ENCODE measurements at regions not wholly inside any gene's neighbourhood (a gene's known extent, or its start where the extent isn't known, plus 50 kb on each side); places are given as distances from the start of the nearest gene placed in this dataset.

DNA sequence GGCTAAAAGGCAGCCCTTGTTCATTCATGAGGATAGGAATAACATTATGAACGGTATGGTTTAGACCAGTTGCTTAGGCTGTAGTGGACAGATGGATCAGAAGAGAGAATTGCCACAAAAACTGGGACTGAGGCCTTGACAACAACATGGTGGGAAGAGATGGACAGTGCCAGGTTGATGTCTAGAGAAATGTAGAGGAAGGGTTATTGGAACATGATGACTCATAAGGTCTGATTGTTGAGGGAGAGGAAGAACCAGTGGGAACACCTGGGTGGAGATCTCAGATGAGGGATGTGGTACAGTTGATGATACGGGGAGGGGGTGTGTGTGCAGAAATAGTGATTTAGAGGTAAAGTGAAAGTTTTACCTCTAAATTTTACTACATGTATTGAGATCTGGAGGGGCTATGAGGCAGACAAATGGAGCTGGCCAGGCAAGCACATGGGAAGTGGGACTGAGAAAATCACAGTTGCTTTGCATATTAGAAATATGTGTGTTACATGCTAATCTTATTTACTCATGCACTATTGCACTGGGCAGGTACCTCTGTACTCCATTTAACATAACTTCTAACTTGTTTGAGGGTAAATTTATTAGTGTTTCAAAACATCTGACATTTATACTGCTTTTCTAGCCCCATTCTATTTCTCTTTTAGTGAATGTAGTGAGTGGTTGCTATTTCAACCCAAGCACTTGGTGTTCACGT is 65.6 kb downstream of the PLCE1 start:
- ChIA-PET CTCF (no interaction called here), POLR2A (no interaction called here)
- no peak for DNase-seq (ENCODE audit: extremely low spot score)
- TF ChIP-seq, protein P1, sequence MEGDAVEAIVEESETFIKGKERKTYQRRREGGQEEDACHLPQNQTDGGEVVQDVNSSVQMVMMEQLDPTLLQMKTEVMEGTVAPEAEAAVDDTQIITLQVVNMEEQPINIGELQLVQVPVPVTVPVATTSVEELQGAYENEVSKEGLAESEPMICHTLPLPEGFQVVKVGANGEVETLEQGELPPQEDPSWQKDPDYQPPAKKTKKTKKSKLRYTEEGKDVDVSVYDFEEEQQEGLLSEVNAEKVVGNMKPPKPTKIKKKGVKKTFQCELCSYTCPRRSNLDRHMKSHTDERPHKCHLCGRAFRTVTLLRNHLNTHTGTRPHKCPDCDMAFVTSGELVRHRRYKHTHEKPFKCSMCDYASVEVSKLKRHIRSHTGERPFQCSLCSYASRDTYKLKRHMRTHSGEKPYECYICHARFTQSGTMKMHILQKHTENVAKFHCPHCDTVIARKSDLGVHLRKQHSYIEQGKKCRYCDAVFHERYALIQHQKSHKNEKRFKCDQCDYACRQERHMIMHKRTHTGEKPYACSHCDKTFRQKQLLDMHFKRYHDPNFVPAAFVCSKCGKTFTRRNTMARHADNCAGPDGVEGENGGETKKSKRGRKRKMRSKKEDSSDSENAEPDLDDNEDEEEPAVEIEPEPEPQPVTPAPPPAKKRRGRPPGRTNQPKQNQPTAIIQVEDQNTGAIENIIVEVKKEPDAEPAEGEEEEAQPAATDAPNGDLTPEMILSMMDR (IDR thresholded peaks at IDR 0.05; ENCODE audit: control extremely low read depth, extremely low read depth, low read depth, missing control alignments), result no peak

DNA sequence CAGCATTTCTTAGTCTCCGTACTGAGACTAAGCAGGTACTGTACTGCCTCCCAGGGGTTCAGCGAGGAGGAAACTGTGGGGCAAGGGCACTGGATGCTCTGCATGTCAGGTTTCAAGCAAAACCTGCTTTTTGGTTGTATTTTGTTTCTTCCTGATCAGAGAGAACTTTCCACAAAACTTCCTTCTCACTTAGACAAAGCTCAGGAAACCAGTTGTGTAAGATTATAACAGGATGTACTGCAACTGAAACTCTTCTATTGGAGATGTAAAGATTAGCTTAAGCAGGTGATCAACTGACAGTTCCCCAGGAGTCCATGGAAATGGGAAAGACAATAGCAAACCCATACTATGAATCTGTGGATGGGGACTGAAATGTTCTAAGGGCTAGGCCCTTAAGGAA is 67.3 kb downstream of the PLCE1 start:
- TF ChIP-seq, protein P1 (IDR thresholded peaks at IDR 0.05; ENCODE audit: control extremely low read depth, extremely low read depth, low read depth, missing control alignments), result no peak
- POLR2A ChIA-PET, result no interaction called here
- DNase-seq (ENCODE audit: extremely low spot score), result no peak
- CTCF ChIA-PET, result interaction anchor here (1.2 to 1.5 kb wide), 2 partner anchors 11 to 19 kb away, joined by 3 read pairs; no protein-coding TSS in a partner anchor

DNA sequence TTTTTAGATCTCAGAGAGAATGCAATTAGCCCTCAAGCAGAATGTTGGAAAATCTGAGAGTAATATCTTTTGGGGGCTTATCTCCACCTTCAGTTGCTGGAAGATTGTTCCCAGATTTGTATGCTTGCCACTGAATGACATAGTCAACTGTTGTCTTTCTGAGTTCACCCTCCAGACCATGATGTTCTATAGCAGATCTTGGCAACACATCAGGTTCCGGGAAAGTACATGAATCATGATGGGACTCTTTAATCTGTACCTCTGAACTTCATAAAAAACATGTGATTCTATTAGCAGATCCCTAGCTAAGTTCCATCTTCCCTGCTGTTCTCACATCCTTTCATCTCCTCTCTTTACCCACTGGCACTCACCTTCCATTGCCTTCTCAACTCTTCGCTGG is 68.9 kb downstream of the PLCE1 start:
- ChIA-PET POLR2A (no interaction called here), CTCF (no interaction called here)
- TF ChIP-seq, protein P1 (IDR thresholded peaks at IDR 0.05; ENCODE audit: control extremely low read depth, extremely low read depth, low read depth, missing control alignments), result no peak
- DNase-seq (ENCODE audit: extremely low spot score), result no peak

DNA sequence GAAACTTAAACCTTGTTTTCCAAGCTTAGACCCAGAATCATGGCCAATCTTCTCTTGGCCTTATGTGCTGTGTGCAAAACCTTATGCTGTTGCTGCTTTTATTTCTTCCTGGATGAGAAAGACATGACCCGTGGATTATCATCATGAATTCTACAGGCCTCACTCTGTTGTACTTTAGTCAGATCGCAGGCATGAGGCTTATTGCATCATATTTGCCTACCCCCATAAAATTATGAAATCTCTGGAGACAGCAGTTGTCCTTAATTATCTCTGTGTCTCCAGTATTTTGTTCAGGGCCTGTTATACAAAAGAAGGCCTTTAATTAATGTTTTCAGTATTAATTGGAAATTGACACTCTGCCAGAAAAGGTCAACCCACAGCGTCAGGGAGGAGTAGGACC is 71.6 kb downstream of the PLCE1 start:
- ChIA-PET CTCF (no interaction called here), POLR2A (no interaction called here)
- TF ChIP-seq, protein P1 (IDR thresholded peaks at IDR 0.05; ENCODE audit: control extremely low read depth, extremely low read depth, low read depth, missing control alignments), result no peak
- no peak for DNase-seq (ENCODE audit: extremely low spot score)

DNA sequence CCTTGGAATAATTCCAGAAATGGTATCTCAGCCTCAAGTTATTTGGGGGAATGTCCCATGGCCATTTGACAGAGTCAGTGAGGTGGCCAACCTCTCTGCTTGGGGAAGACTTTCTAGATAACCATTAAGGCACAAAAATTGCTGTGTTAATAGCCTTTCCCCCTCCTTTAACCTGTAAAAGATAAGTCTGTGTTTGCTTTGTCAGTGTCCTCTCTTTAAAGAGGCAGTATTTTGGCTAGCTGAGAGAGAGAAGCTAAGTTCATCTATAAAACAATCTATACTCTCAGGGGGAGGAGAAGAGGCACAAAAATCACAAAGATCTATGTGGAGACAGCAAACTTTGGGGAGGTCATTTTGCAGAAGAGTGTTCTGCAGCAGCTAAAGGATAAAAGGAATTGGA is 72.1 kb downstream of the PLCE1 start:
- DNase-seq (ENCODE audit: extremely low spot score), result no peak
- ChIA-PET POLR2A (no interaction called here), CTCF (no interaction called here)
- TF ChIP-seq, protein P1 (IDR thresholded peaks at IDR 0.05; ENCODE audit: control extremely low read depth, extremely low read depth, low read depth, missing control alignments), result no peak

DNA sequence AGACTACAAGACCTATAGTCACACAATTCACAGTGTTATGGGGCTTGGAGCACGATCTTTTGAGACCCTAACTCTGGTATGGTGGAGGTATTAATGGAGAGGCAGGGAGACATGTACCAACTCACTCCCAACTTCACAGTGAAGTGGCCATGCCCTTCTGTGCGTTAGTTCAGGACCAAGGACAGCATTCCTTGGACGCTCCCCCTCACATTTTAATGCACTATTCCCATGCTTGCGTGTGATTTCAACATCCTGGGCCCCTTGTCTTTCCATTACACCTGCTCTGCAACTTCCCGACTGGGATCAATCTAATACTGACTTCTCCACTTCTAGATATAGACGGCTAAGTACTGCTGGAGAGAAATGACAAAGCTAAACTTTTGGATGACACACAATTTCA is 72.7 kb downstream of the PLCE1 start:
- TF ChIP-seq, protein P1 (IDR thresholded peaks at IDR 0.05; ENCODE audit: control extremely low read depth, extremely low read depth, low read depth, missing control alignments), result no peak
- CTCF ChIA-PET, result no interaction called here
- POLR2A ChIA-PET, result no interaction called here
- DNase-seq (ENCODE audit: extremely low spot score), result no peak

Data from GM10248 (cell line).